ENCODE measurements at regions not wholly inside any gene's neighbourhood (a gene's known extent, or its start where the extent isn't known, plus 50 kb on each side); places are given as distances from the start of the nearest gene placed in this dataset.

DNA sequence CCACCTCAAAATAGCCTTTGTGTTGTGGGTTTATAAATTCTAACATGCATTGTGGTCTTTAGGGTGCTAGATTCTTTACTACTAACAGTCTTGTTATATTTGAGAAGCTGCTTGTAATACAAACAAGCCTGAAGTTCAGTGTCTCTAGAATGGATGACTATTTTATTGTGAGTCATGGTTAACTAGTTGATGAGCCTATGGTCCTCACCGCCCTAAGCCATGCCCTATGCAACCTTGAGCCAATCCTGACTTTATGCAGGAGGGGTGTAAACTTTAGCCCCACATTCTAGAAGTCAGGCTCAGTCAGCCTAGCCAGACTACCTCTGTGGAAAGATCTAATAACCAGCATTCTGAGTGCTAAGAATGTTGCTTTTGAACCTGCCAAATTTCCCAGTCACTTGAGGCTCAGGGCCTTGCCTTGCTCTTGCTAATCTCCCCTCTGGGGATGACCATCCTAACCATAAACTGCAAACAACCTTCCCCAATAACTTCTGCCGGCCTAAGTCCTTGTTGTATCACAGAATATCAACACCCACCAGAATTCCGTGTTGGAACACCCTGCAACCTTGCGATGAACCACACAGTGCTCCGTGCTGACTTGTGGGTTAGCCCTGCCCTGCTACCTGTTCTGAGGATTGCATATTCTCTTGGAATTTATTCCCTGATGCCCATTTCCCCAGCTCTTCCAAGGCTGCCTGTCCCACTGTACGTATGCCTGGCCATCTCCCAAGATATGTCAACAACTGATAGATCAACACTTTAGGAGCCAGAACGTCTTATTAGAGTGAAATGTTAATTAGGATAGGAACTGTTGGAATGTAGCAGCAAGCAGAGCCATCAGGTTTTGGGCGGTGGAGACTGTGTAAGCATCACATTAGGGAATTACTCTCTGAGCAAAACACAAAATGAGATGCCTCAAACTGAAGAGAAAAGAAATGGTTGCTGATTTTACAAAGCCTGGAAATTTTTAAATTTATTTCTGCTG, 71.7 kb upstream of the CEP85L start:
- TF ChIP-seq EGR1 (IDR thresholded peaks at IDR 0.05) (no peak), FOXM1 (IDR thresholded peaks at IDR 0.05; ENCODE audit: borderline replicate concordance, low read depth) (no peak), YY1 (IDR thresholded peaks at IDR 0.05; ENCODE audit: low read depth) (no peak), CREB1 (IDR thresholded peaks at IDR 0.05; ENCODE audit: low read depth) (no peak)

GRCh38 chr6:118720125-118720473, 68.7 kb upstream of the CEP85L start:
- TF ChIP-seq FOXM1 (IDR thresholded peaks at IDR 0.05; ENCODE audit: borderline replicate concordance, low read depth) (no peak), NFIC (IDR thresholded peaks at IDR 0.05) (no peak), TEAD4 (IDR thresholded peaks at IDR 0.05) (no peak), CEBPB (IDR thresholded peaks at IDR 0.05) (no peak), CREB1 (IDR thresholded peaks at IDR 0.05; ENCODE audit: low read depth) (no peak), EP300 (IDR thresholded peaks at IDR 0.05; ENCODE audit: borderline replicate concordance) (no peak), YY1 (IDR thresholded peaks at IDR 0.05; ENCODE audit: low read depth) (no peak), EGR1 (IDR thresholded peaks at IDR 0.05) (no peak), TCF12 (IDR thresholded peaks at IDR 0.05; ENCODE audit: low read depth) (no peak), TAF1 (IDR thresholded peaks at IDR 0.05; ENCODE audit: low read depth) (no peak)
- TF ChIP-seq, protein P1, sequence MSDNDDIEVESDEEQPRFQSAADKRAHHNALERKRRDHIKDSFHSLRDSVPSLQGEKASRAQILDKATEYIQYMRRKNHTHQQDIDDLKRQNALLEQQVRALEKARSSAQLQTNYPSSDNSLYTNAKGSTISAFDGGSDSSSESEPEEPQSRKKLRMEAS (IDR thresholded peaks at IDR 0.05) = no peak
- TF ChIP-seq, protein P2, sequence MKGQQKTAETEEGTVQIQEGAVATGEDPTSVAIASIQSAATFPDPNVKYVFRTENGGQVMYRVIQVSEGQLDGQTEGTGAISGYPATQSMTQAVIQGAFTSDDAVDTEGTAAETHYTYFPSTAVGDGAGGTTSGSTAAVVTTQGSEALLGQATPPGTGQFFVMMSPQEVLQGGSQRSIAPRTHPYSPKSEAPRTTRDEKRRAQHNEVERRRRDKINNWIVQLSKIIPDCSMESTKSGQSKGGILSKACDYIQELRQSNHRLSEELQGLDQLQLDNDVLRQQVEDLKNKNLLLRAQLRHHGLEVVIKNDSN (IDR thresholded peaks at IDR 0.05) = no peak

DNA sequence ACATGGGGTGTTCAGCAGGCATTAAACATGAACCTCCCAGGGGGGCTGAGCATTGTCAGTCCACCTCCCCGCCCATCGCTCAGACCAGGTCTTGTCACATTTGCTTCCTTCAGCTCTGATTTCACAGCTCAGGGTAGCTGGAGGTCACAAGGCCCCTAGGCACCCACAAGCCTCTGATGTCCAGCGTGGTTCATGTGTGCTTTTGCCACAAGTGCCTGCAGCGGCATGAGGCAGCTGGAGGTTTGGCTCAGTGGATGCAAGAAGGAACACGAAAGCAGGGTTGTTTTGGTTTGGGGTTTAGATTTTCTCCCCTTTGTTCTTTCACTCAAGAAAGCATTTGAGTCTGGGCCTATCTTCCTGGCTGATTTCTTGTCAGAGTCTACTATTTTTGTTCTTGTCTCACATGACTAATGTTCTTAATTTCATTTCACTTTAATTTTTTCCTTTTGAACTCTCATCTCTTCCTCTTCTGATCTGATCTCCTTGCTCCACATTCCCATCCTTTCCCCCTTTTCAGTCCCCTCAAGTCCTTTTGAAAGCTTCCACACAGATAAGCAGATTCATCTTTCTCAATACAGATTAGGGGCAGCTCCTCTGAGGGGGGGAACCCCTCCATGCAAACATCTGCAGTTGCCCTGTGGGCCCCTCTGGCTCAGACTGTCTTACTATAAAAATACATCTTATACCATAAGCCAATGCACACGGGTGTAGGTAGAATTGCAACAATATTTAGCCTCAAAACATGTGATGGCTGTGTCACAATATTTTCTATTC, 68.1 kb upstream of the CEP85L start:
- no peak for TF ChIP-seq TEAD4 (IDR thresholded peaks at IDR 0.05)

GRCh38 chr6:118718903-118719302, 67.5 kb upstream of the CEP85L start:
- TF ChIP-seq YY1 (IDR thresholded peaks at IDR 0.05; ENCODE audit: low read depth) (no peak), ZBTB7A (IDR thresholded peaks at IDR 0.05; ENCODE audit: low read depth) (no peak), CEBPB (IDR thresholded peaks at IDR 0.05) (no peak)
- TF ChIP-seq, protein P3, sequence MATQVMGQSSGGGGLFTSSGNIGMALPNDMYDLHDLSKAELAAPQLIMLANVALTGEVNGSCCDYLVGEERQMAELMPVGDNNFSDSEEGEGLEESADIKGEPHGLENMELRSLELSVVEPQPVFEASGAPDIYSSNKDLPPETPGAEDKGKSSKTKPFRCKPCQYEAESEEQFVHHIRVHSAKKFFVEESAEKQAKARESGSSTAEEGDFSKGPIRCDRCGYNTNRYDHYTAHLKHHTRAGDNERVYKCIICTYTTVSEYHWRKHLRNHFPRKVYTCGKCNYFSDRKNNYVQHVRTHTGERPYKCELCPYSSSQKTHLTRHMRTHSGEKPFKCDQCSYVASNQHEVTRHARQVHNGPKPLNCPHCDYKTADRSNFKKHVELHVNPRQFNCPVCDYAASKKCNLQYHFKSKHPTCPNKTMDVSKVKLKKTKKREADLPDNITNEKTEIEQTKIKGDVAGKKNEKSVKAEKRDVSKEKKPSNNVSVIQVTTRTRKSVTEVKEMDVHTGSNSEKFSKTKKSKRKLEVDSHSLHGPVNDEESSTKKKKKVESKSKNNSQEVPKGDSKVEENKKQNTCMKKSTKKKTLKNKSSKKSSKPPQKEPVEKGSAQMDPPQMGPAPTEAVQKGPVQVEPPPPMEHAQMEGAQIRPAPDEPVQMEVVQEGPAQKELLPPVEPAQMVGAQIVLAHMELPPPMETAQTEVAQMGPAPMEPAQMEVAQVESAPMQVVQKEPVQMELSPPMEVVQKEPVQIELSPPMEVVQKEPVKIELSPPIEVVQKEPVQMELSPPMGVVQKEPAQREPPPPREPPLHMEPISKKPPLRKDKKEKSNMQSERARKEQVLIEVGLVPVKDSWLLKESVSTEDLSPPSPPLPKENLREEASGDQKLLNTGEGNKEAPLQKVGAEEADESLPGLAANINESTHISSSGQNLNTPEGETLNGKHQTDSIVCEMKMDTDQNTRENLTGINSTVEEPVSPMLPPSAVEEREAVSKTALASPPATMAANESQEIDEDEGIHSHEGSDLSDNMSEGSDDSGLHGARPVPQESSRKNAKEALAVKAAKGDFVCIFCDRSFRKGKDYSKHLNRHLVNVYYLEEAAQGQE (IDR thresholded peaks at IDR 0.05; ENCODE audit: low read depth) = no peak

DNA sequence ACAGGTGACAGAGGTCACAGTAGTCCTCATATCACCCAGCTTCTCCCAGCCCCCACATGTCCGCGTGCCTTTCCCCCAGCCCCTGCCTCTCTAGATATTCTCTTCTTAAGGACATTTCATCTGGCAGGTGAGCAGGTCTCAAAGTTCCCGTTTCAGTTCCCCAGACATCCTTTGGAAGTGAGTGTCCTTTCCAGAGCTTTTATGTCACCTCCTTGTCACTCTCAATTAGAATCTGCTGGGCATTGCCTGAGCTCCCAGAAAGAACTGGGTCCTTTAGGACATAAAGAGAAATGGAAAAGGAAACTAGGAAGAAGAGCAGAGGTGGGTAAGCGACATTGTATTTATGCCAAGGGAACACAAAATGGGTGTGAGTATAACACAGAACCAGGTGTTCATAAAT, 66.9 kb upstream of the CEP85L start:
- TF ChIP-seq, protein P2 (IDR thresholded peaks at IDR 0.05) = no peak
- TF ChIP-seq ZBTB7A (IDR thresholded peaks at IDR 0.05; ENCODE audit: low read depth) (no peak), FOXM1 (IDR thresholded peaks at IDR 0.05; ENCODE audit: borderline replicate concordance, low read depth) (no peak), RAD21 (IDR thresholded peaks at IDR 0.05; ENCODE audit: low read depth) (no peak), NFIC (IDR thresholded peaks at IDR 0.05) (no peak), EGR1 (IDR thresholded peaks at IDR 0.05) (no peak)
- TF ChIP-seq, protein P1 (IDR thresholded peaks at IDR 0.05) = no peak

DNA sequence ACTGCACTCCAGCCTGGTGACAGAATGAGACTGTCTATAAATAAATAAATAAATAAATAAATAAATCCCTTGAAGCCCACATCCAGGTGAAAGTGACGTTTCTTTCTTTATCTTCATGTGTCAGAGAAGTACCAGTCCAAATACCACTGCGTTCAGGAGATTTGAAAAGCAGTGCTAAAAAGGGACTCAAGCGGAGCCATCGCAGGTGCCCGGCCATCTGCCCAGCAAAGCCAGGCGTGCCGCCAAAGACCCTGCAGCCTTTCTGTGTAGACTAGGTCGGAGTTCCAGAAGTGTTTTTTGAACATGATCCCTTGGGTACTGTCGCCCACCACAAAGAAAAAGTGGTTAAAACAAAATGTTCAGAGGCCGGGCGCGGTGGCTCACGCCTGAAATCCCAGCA, 65.7 kb upstream of the CEP85L start:
- TF ChIP-seq TEAD4 (IDR thresholded peaks at IDR 0.05) (no peak), ZBTB7A (IDR thresholded peaks at IDR 0.05; ENCODE audit: low read depth) (no peak), YY1 (IDR thresholded peaks at IDR 0.05; ENCODE audit: low read depth) (no peak)

DNA sequence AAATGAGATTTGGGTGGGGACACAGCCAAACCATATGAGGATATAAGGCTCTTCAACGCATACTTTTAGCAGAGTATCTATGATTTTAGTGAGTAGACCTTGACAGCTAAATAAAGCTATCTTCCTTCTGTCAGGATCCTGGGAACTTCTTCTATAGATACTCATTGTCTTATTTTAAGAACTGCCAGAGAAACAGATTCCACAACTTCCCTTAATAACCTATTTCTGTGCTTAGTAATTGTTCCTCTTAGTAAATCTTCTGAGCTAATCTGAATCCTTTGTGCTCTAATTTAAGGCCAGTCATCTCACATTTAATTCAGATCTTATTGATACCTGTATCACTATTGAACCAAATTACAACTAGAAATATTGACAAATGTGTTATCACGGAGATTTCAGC, 64.0 kb upstream of the CEP85L start:
- TF ChIP-seq NFIC (IDR thresholded peaks at IDR 0.05) (no peak), TCF12 (IDR thresholded peaks at IDR 0.05; ENCODE audit: low read depth) (no peak), FOXM1 (IDR thresholded peaks at IDR 0.05; ENCODE audit: borderline replicate concordance, low read depth) (no peak), RAD21 (IDR thresholded peaks at IDR 0.05; ENCODE audit: low read depth) (no peak), TEAD4 (IDR thresholded peaks at IDR 0.05) (no peak)
- TF ChIP-seq, protein P1 (IDR thresholded peaks at IDR 0.05) = no peak
- TF ChIP-seq, protein P3 (IDR thresholded peaks at IDR 0.05; ENCODE audit: low read depth) = no peak

All from Ishikawa (cell line).